Activated T-cell treated with anti-CD3 and anti-CD28 coated beads, Interleukin-2, amount 50 U/mL, for 24 hours (primary cell): ENCODE measurements at regions not wholly inside any gene's neighbourhood (a gene's known extent, or its start where the extent isn't known, plus 50 kb on each side); places are given as distances from the start of the nearest gene placed in this dataset.
"Not testable (repeated sequence)": the region's sequence is repeated elsewhere in the genome, so short reads cannot be mapped to it uniquely, and the experiment has no call there.

Source experiments
- DNase-seq: peaks from one replicate; pipeline ENCODE4 v3.0.0-alpha.2; 2020
- H3K27ac Mint-ChIP-seq: 2 replicates; pipeline ENCODE4 v1.8.0; 2020; ENCODE audit warnings: mild to moderate bottlenecking, mixed read lengths
- H3K27me3 Mint-ChIP-seq: 2 replicates; pipeline ENCODE4 v1.8.0; 2020; ENCODE audit warnings: mixed read lengths
- H3K36me3 Mint-ChIP-seq: 2 replicates; pipeline ENCODE4 v1.8.0; 2020; ENCODE audit warnings: low read depth, mixed read lengths
- H3K4me1 Mint-ChIP-seq: 2 replicates; pipeline ENCODE4 v1.8.0; 2020; ENCODE audit warnings: low read depth, mixed read lengths
- H3K4me3 Mint-ChIP-seq: 2 replicates; pipeline ENCODE4 v1.8.0; 2020; ENCODE audit warnings: mild to moderate bottlenecking, moderate library complexity, mixed read lengths
- H3K9me3 Mint-ChIP-seq: 2 replicates; pipeline ENCODE4 v1.8.0; 2020; ENCODE audit warnings: mixed read lengths

- H3K27me3 Mint-ChIP-seq, result no peaks in the 10 kb centered on the region
- H3K9me3 Mint-ChIP-seq, result peaks cover 4% of the 10 kb centered on the region
- no peak overlapping the region for H3K27ac Mint-ChIP-seq
- H3K36me3 Mint-ChIP-seq, result no peaks in the 10 kb centered on the region
- no peak for DNase-seq
- H3K4me1 Mint-ChIP-seq, result no peaks in the 10 kb centered on the region
- H3K4me3 Mint-ChIP-seq, result no peak overlapping the region
Measured at GRCh38 chr17:71495420-71495819, 625.4 kb upstream of the SOX9 start.

DNA sequence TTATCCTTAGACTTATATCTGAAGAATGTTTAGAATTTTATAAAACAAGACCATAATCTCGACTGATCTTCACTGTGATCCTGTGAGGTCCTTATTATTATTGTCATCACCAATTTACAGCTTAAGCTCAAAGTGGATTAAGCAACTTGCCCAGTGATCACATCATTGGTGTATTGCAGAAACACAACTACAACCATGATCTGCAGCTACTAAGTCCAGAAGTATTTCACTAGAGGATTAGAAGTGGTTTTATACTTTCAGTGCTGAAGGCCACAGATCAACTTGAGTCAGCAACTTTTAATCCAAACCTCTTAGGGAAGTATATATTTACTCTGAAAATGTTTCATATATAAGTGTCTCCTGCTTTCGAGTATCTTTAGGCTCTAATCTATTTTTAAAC, 624.3 kb upstream of the SOX9 start:
- no peak for DNase-seq
- H3K27me3 Mint-ChIP-seq, result no peaks in the 10 kb centered on the region
- H3K9me3 Mint-ChIP-seq, result peaks cover 7% of the 10 kb centered on the region
- no peaks in the 10 kb centered on the region for H3K4me1 Mint-ChIP-seq
- H3K4me3 Mint-ChIP-seq, result no peak overlapping the region
- H3K27ac Mint-ChIP-seq, result no peak overlapping the region
- H3K36me3 Mint-ChIP-seq, result no peaks in the 10 kb centered on the region

DNA sequence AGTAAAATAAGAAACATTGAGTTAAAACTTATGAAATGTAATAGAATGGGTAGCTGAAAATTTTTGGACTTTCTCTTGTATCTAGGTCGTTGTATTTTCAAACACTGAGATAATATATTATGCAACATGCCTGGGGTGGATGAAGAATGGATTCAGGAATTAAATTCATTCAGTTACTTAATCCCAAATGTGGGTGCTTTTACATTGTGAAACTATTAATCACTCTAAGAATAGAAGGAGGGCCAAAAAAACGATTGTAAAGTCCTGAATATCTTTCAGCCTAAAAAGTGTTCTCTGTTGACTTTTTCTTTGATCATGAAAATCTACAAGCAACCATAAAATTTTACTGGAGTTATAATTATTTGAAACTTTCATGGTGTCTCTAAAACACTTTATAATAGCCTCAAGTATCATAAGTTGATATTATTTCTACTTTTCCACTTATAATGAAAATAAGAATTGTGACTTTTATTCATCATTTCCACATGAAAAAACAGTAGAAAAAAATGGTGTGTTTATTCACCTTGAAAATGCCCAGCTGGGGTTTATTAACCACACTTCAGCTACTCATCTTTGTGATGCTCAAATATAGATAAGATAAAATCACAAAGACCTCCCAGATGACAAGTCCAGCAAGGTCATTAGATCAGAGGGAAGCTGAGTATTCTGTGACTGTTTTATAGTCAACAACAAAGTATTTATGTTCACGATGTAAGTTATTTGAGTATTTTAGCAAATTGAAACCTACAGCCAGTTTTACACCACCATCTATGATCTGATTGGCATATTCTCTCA, 619.9 kb upstream of the SOX9 start:
- Mint-ChIP-seq H3K4me3 (no peak overlapping the region), H3K36me3 (no peaks in the 10 kb centered on the region), H3K27me3 (no peaks in the 10 kb centered on the region), H3K4me1 (no peaks in the 10 kb centered on the region), H3K27ac (no peak overlapping the region), H3K9me3 (peaks cover 6% of the 10 kb centered on the region)
- DNase-seq, result no peak

- Mint-ChIP-seq H3K36me3 (no peaks in the 10 kb centered on the region), H3K4me1 (no peaks in the 10 kb centered on the region), H3K27me3 (no peaks in the 10 kb centered on the region), H3K4me3 (no peak overlapping the region), H3K9me3 (peaks cover 6% of the 10 kb centered on the region), H3K27ac (no peak overlapping the region)
- no peak for DNase-seq
Measured at GRCh38 chr17:71501711-71502110, 619.1 kb upstream of the SOX9 start.

DNA sequence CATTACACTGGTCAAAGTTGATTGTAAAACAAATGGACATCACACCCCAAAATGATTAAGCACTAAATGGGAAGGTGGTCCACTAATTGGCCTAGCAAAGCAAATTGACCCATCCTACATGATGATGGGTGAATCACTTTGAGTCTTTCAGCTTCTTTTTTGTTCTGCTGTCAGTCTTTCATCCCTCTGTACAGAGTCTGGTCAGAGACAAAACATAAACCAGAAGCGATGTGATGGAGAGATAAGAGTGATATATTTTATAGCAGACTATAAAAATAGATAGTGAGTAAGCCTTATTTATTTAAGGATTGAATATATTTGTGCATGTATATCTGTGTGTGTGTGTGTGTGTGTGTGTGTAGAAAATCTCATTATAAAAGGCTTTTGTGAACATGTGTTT, 618.4 kb upstream of the SOX9 start:
- H3K36me3 Mint-ChIP-seq, result no peaks in the 10 kb centered on the region

DNA sequence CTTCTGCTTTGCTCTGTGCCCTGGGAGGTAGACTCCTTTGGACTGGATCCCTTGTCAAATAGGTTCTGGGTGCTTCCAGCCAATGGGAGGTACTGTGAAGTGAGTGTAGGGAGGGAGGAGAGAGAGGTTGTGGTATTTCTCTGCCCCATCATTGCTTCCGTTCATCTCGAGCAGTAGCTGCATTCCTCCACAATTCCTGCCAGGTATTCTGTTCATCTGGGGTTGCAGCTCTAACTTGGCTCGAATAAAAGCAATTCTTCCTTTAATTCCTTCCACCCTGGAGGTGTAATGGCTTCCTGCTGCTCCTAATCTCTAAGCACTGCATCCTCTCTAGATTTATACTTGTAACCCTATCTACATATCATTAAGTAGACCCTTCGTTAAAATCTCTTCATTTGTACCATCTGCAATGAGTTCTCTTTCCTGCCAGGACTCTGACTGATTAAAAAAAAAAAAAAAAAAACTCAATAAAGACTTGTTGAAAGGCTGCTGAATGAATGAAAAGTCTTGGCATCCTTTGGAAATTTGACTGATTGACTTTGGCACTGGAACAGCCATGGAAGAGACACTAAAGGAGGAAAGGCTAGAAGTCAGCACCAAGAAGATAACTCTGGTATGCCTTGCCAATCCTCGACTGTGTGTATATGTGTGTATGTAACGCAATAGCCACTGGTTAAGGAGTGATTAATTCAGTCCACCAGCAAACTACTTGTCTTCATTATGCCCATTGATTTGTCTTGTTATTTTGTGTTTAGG, 616.9 kb upstream of the SOX9 start:
- Mint-ChIP-seq H3K4me3 (no peak overlapping the region), H3K9me3 (peaks cover 11% of the 10 kb centered on the region), H3K27ac (no peak overlapping the region), H3K4me1 (no peaks in the 10 kb centered on the region), H3K36me3 (no peaks in the 10 kb centered on the region), H3K27me3 (no peaks in the 10 kb centered on the region)
- DNase-seq, result no peak

More for the DNA sequence above, 618.4 kb upstream of the SOX9 start:
- no peak for DNase-seq
- Mint-ChIP-seq H3K4me1 (no peaks in the 10 kb centered on the region), H3K4me3 (no peak overlapping the region), H3K9me3 (peaks cover 8% of the 10 kb centered on the region), H3K27me3 (no peaks in the 10 kb centered on the region), H3K27ac (no peak overlapping the region)

DNA sequence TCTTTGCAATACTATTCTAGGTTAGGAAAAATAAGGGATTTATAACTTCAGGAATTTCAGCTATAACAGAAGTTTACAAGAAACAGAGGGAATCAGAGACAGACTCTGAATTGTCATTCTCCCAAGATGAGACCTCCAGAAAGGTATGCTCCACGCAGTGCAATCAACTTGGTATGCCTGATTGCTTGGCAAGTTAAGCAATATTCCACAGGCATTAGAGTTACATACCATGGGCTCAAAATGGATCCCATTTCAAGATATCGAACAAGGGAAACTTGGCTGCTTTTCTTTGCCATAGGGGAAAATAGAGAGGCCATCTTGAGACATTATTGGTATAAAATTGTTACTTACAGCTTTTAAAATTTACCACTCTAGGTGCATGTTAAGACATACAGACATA, 615.6 kb upstream of the SOX9 start:
- Mint-ChIP-seq H3K27me3 (no peaks in the 10 kb centered on the region), H3K4me1 (no peaks in the 10 kb centered on the region), H3K4me3 (no peak overlapping the region), H3K36me3 (no peaks in the 10 kb centered on the region), H3K27ac (no peak overlapping the region), H3K9me3 (peaks cover 11% of the 10 kb centered on the region)
- no peak for DNase-seq

DNA sequence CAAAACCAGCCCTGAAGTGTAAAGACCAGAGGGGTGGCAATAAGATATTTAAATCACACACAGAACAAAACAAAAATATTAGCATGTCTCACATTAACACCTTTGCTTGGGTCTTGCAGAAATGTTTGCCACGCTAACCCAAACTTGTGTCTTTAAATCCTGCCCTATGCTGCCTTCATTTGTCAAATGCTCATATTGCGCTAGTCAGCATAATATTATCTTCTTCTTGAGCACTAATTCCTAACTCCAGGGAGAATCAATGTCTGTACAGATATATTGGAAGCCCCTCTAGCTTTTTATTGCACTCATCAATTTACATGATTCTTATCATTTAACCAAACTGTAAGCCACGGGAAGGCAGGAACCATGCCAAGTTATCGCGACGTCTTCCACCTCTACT, 614.8 kb upstream of the SOX9 start:
- Mint-ChIP-seq H3K27me3 (no peaks in the 10 kb centered on the region), H3K36me3 (no peaks in the 10 kb centered on the region), H3K4me1 (no peaks in the 10 kb centered on the region), H3K4me3 (no peak overlapping the region), H3K27ac (no peak overlapping the region), H3K9me3 (peaks cover 8% of the 10 kb centered on the region)
- no peak for DNase-seq

- no peak overlapping the region for H3K27ac Mint-ChIP-seq
- H3K4me1 Mint-ChIP-seq, result no peaks in the 10 kb centered on the region
- H3K27me3 Mint-ChIP-seq, result no peaks in the 10 kb centered on the region
Measured at GRCh38 chr17:71511266-71511995, 609.4 kb upstream of the SOX9 start.

DNA sequence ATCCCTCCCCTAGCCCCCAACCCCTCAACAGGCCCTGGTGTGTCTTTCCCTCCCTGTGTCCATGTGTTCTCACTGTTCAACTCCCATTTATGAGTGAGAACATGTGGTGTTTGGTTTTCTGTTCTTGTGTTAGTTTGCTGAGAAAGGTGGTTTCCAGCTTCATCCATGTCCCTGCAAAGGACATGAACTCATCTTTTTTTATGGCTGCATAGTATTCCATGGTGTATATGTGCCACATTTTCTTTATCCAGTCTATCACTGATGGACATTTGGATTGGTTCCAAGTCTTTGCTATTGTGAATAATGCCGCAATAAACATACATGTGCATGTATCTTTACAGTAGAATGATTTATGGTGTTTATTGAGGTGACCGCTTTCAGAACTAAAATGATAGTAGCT, 607.1 kb upstream of the SOX9 start:
- not testable (repeated sequence) for DNase-seq, H3K4me3 Mint-ChIP-seq, H3K27ac Mint-ChIP-seq, H3K36me3 Mint-ChIP-seq, H3K9me3 Mint-ChIP-seq, H3K27me3 Mint-ChIP-seq, H3K4me1 Mint-ChIP-seq

More at GRCh38 chr17:71511266-71511995, 609.4 kb upstream of the SOX9 start:
- no peak for DNase-seq
- no peaks in the 10 kb centered on the region for H3K36me3 Mint-ChIP-seq
- peaks cover 7% of the 10 kb centered on the region for H3K9me3 Mint-ChIP-seq
- no peak overlapping the region for H3K4me3 Mint-ChIP-seq

GRCh38 chr17:71516149-71516548, 604.7 kb upstream of the SOX9 start:
- Mint-ChIP-seq H3K27me3 (no peaks in the 10 kb centered on the region), H3K27ac (no peak overlapping the region), H3K36me3 (no peaks in the 10 kb centered on the region), H3K4me3 (no peak overlapping the region), H3K9me3 (peaks cover 8% of the 10 kb centered on the region), H3K4me1 (no peaks in the 10 kb centered on the region)
- DNase-seq, result no peak

- DNase-seq, result no peak
Measured at GRCh38 chr17:71519285-71519684, 601.5 kb upstream of the SOX9 start.

GRCh38 chr17:71521724-71522123, 599.1 kb upstream of the SOX9 start:
- Mint-ChIP-seq H3K4me1 (no peaks in the 10 kb centered on the region), H3K27ac (no peak overlapping the region), H3K27me3 (no peaks in the 10 kb centered on the region), H3K9me3 (peaks cover 12% of the 10 kb centered on the region), H3K4me3 (no peak overlapping the region), H3K36me3 (no peaks in the 10 kb centered on the region)
- no peak for DNase-seq

More at GRCh38 chr17:71519285-71519684, 601.5 kb upstream of the SOX9 start:
- Mint-ChIP-seq H3K9me3 (peaks cover 11% of the 10 kb centered on the region), H3K27me3 (no peaks in the 10 kb centered on the region), H3K36me3 (no peaks in the 10 kb centered on the region), H3K27ac (no peak overlapping the region), H3K4me3 (no peak overlapping the region), H3K4me1 (no peaks in the 10 kb centered on the region)

- Mint-ChIP-seq H3K27me3 (no peaks in the 10 kb centered on the region), H3K27ac (no peak overlapping the region), H3K4me1 (no peaks in the 10 kb centered on the region), H3K9me3 (peaks cover 10% of the 10 kb centered on the region), H3K36me3 (no peaks in the 10 kb centered on the region), H3K4me3 (no peak overlapping the region)
- no peak for DNase-seq
Measured at GRCh38 chr17:71522383-71522782, 598.4 kb upstream of the SOX9 start.

DNA sequence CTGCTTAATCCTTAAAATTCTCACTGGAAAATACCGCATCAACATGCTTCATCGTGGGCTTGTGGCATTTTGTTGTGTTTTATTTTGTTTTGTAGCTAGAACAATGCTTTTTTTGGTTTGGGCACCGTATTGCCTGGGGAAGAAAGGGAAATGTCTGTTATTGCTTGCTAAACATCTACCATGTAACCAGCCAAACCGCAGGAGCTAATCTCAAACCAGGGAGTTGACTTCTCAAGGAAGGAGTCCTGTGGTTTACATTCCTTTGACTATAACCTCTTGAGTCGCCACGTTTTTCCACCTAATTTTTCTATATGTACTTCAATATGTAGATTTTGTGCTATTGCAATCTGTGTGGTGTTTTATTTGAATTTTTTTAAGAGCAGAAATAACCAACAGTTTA, 593.5 kb upstream of the SOX9 start:
- Mint-ChIP-seq H3K4me3 (no peak overlapping the region), H3K4me1 (no peaks in the 10 kb centered on the region), H3K27ac (no peak overlapping the region), H3K36me3 (no peaks in the 10 kb centered on the region), H3K27me3 (no peaks in the 10 kb centered on the region), H3K9me3 (peaks cover 8% of the 10 kb centered on the region)
- no peak for DNase-seq
